ENCODE measurements at regions not wholly inside any gene's neighbourhood (a gene's known extent, or its start where the extent isn't known, plus 50 kb on each side); places are given as distances from the start of the nearest gene placed in this dataset.

DNA sequence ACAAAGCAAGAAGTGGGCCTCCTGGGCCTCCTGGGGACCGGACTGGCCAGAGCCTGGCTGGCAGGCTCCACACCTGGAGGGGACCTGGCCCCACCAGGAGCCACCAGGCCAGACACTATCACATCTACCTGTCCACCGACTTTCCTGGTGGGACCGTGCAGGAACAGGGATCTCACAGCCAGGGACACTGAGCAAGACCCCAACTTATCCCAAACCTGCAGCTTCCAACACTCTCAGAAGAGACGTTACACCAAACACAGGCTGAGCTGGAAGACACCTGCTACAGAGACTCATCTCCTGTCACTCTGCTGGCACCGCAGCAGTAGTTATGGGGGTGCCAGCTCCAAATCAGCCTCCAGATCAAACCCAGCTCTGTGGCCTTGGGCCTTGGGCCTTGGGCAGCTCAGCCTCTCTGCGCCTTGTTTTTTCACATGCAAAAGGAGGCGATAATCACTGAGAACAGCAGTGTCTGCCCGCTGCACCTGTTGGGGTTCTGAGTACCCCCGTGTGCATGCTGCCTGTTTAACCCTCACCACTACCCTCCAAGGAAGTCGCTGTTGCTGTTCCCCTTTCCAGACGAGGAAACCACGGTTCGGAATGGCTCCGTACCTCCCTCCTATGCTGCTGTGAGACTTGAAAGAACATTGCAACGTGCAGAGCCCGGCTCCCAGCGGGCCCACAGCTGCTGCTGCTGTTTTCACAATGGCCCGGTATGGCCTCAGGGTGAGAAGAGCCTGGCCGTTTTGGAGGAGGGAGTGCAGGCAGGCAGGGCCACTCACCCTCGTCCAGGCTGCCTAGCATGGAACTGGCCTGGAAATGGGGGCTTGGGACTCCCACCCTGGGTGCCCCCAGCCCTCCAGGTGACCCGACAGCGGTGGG lies 69.6 kb downstream of the ADRA2C start:
- H3K4me3 ChIP-seq (ENCODE audit: control insufficient read depth, low read depth, low read length), result no peak overlapping the region
- no peak for DNase-seq (ENCODE audit: low read depth)
- TF ChIP-seq, protein P1, sequence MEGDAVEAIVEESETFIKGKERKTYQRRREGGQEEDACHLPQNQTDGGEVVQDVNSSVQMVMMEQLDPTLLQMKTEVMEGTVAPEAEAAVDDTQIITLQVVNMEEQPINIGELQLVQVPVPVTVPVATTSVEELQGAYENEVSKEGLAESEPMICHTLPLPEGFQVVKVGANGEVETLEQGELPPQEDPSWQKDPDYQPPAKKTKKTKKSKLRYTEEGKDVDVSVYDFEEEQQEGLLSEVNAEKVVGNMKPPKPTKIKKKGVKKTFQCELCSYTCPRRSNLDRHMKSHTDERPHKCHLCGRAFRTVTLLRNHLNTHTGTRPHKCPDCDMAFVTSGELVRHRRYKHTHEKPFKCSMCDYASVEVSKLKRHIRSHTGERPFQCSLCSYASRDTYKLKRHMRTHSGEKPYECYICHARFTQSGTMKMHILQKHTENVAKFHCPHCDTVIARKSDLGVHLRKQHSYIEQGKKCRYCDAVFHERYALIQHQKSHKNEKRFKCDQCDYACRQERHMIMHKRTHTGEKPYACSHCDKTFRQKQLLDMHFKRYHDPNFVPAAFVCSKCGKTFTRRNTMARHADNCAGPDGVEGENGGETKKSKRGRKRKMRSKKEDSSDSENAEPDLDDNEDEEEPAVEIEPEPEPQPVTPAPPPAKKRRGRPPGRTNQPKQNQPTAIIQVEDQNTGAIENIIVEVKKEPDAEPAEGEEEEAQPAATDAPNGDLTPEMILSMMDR (IDR thresholded peaks at IDR 0.05; ENCODE audit: control insufficient read depth, insufficient read depth, low read depth, low read length, missing control alignments), result no peak

DNA sequence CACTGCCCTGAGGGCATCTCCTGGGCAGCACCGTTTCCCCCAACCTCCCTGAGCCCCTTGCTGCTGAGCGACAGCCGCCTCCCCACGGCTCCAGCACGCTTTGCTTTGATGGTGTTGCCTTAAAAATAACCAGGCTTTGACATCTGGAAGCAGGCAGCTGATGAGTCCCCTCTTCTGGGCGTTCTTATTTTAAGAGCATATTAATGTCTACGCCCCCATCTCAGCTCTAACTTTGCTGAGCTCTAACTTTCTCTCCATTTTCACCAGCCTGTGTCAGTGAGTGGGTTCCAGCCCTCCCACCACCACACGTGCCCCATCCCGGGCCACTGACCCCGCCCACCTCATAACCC lies 70.2 kb downstream of the ADRA2C start:
- DNase-seq (ENCODE audit: low read depth), result no peak
- TF ChIP-seq, protein P1 (IDR thresholded peaks at IDR 0.05; ENCODE audit: control insufficient read depth, insufficient read depth, low read depth, low read length, missing control alignments), result no peak
- no peak overlapping the region for H3K4me3 ChIP-seq (ENCODE audit: control insufficient read depth, low read depth, low read length)

- no peak for DNase-seq (ENCODE audit: low read depth)
- TF ChIP-seq, protein P1 (IDR thresholded peaks at IDR 0.05; ENCODE audit: control insufficient read depth, insufficient read depth, low read depth, low read length, missing control alignments), result no peak
Measured at GRCh38 chr4:3836756-3837601, 70.8 kb downstream of the ADRA2C start.

GRCh38 chr4:3838437-3839380 lies 72.5 kb downstream of the ADRA2C start:
- TF ChIP-seq, protein P1 (IDR thresholded peaks at IDR 0.05; ENCODE audit: control insufficient read depth, insufficient read depth, low read depth, low read length, missing control alignments), result no peak
- no peak for DNase-seq (ENCODE audit: low read depth)
- H3K4me3 ChIP-seq (ENCODE audit: control insufficient read depth, low read depth, low read length), result no peak overlapping the region

More at GRCh38 chr4:3836756-3837601, 70.8 kb downstream of the ADRA2C start:
- H3K4me3 ChIP-seq (ENCODE audit: control insufficient read depth, low read depth, low read length), result no peak overlapping the region

DNA sequence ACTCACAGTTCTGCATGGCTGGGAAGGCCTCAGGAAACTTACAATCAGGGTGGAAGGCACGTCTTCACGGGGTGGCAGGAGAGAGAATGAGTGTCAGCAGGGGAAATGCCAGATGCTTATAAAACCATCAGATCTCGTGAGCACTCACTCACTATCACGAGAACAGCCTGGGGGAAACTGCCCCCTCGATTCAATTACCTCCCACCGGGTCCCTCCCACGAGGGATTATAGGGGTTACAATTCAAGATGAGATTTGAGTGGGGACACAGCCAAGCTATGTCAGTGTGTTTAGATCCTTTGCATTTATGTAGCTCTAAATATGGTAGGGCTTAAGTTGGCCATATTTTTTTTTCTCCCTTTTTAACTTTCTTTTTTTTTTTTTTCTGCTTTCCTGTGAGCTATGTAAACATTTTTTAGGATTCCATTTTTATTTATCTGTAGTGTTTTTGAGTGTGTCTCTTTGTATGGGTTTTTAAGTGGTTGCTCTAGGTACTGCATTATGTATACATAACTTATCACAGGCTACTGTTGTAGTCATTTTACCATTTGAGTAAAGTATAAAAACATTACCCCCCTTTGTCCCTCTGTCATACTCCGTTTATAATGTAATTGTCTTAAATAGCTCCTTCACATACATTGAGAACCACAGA lies 79.0 kb downstream of the ADRA2C start:
- H3K4me3 ChIP-seq (ENCODE audit: control insufficient read depth, low read depth, low read length), result no peak overlapping the region
- no peak for DNase-seq (ENCODE audit: low read depth)
- TF ChIP-seq, protein P1 (IDR thresholded peaks at IDR 0.05; ENCODE audit: control insufficient read depth, insufficient read depth, low read depth, low read length, missing control alignments), result no peak

All from AG09309 (cell line).